ENCODE measurements at regions not wholly inside any gene's neighbourhood (a gene's known extent, or its start where the extent isn't known, plus 50 kb on each side); places are given as distances from the start of the nearest gene placed in this dataset.

DNA sequence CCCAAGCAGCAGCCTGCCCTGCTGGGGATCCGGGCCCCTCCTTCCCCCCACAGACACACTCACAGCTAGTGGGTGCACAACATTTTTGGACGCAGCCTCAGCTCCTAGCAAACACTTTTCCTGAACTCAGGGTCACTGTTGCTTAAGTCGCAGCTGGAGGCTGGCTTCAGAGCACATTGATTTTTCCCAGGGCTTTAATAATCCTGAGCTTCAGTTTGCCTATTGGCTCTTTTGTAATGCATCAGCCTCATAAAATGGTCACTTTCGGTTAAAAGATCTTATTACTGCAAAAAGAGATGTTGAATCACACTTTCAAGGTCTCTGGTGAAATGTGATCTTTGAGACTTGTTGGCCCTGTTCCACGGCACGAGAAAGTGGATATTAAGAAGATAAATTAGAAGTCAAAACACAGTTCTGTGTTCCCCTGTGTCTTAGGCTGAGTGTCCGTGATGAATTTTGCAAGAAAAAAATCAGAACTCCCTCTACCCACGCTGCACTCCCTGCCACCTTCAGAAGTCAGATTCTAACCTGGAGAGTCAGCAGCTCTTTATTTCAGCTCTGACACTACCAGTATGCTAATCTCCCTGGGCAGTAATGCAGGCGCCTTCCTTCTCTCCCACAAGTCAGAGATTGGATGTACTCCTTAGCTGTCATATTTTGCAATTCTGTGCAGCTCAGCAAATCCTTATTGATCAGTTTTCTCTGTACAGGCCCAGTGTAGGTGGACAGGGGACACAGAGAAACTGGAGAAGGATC, 158.2 kb upstream of the E2F8 start (continued):
- no peak for TF ChIP-seq ZNF444 (CRISPR knock-in tag; IDR thresholded peaks at IDR 0.05)
- no peak for TF ChIP-seq ZNF311 (CRISPR knock-in tag; IDR thresholded peaks at IDR 0.05)
- no peak for TF ChIP-seq TCF7 (IDR thresholded peaks at IDR 0.05; ENCODE audit: borderline replicate concordance)
- TF ChIP-seq IFI16 (CRISPR knock-in tag; IDR thresholded peaks at IDR 0.05), result no peak
- TF ChIP-seq CREBBP (IDR thresholded peaks at IDR 0.05; ENCODE audit: low read depth, low read length), result no peak
- TF ChIP-seq PML (IDR thresholded peaks at IDR 0.05; ENCODE audit: low read length), result no peak
- TF ChIP-seq BDP1 (IDR thresholded peaks at IDR 0.05; ENCODE audit: insufficient read depth, insufficient read length), result no peak
- TF ChIP-seq POLR2B (IDR thresholded peaks at IDR 0.05; ENCODE audit: low read depth, partially characterized antibody), result no peak
- no peak for TF ChIP-seq MCM7 (IDR thresholded peaks at IDR 0.05)

DNA sequence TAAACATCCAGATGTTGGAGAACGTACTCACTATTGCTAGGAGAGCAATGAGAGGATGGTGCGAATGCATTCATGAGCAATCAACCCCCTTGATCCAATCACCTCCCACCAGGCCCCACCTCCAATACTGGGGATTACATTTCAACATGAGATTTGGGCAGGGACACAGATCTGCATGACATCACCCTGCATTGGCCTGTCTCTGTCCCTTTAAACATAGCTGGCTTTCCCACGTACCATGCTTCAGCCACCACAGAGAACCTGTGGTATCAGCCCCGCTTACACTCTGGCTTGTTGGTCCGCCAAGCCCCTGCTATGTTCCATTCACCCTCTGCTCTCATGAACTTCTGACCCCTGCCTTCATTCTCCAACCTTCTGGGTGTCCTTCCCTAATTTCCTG, 157.5 kb upstream of the E2F8 start:
- no peak for TF ChIP-seq NR1H2 (CRISPR knock-in tag; IDR thresholded peaks at IDR 0.05)
- TF ChIP-seq POLR2AphosphoS2 (IDR thresholded peaks at IDR 0.05; ENCODE audit: low read length), result no peak
- TF ChIP-seq SMAD4 (CRISPR knock-in tag; conservative IDR thresholded peaks at IDR 0.05), result no peak
- TF ChIP-seq ZNF764 (CRISPR knock-in tag; IDR thresholded peaks at IDR 0.05; ENCODE audit: low read depth), result no peak
- TF ChIP-seq BRD9 (IDR thresholded peaks at IDR 0.05; ENCODE audit: low read depth, partially characterized antibody), result no peak
- TF ChIP-seq CEBPG (CRISPR knock-in tag; IDR thresholded peaks at IDR 0.05), result no peak
- TF ChIP-seq CEBPG (tag; conservative IDR thresholded peaks at IDR 0.05 in 1 of 2, IDR thresholded peaks at IDR 0.05 in 1 of 2), result no peak
- Histone ChIP-seq H3K79me2 (ENCODE audit: control insufficient read depth, insufficient read depth, low read length) (no peaks in the 10 kb centered on the region), H4K20me1 (replicated peaks; ENCODE audit: control insufficient read depth, insufficient read depth, low read length) (no peaks in the 10 kb centered on the region), H3K9me1 (ENCODE audit: control insufficient read depth, insufficient read depth, low read length) (no peaks in the 10 kb centered on the region), H3K36me3 (ENCODE audit: control insufficient read depth, insufficient read depth, low read length) (no peaks in the 10 kb centered on the region), H2AFZ (ENCODE audit: low read depth, low read length) (no peak overlapping the region), H3K9ac (ENCODE audit: insufficient read depth in 1 of 2, low read depth in 2 of 2, low read length in 2 of 2) (no peak overlapping the region), H3K27me3 (ENCODE audit: control insufficient read depth in 2 of 2, insufficient read depth in 2 of 2, low read length in 2 of 2) (peaks cover 4 to 29% of the 10 kb centered on the region in 2 experiments), H3K4me1 (replicated peaks in 1 of 2; ENCODE audit: control insufficient read depth in 2 of 2, insufficient read depth in 2 of 2, low read length in 2 of 2) (0 out of 5 replicates have a peak, but pooled peaks cover 0 to 2% of the 10 kb centered on the region in 2 experiments), H3K4me3 (no peak overlapping the region), H3K9me3 (replicated peaks; ENCODE audit: control insufficient read depth, insufficient read depth, low read depth, low read length) (no peaks in the 10 kb centered on the region), H3K4me2 (ENCODE audit: insufficient read depth, low read length) (no peak overlapping the region), H3K27ac (ENCODE audit: extremely low read depth, low read depth, low read length) (no peak overlapping the region)
- no TSS peak for BruUV-seq (replicated peaks)
- in situ Hi-C loops (cut with MboI) (no loop called here), intact Hi-C loops (cut with micrococcal nuclease) (no loop called here)
- ChIA-PET POLR2A (interaction anchor here (0.6 to 1.4 kb wide), 2 partner anchors 8 to 141 kb away, joined by 3 to 4 read pairs; no protein-coding TSS in a partner anchor), CTCF (ENCODE audit: low intra/inter-chr PET ratio) (no interaction called here)
- ATAC-seq (no peak), FAIRE-seq (no peak), DNase-seq (ENCODE audit: extremely low read depth in 1 of 4, low spot score in 3 of 4) (no peak)
- WGBS (ENCODE audit: insufficient coverage, low coverage, missing lambda C conversion rate), result 0% methylated on average over 5 of the region's 5 CpGs
